BE2C (cell line): ENCODE measurements at regions not wholly inside any gene's neighbourhood (a gene's known extent, or its start where the extent isn't known, plus 50 kb on each side); places are given as distances from the start of the nearest gene placed in this dataset.

Experiments used
- DNase-seq: peaks from one replicate; pipeline ENCODE4 v3.0.0-alpha.2; 2020
- H3K27me3 ChIP-seq: fragments of 250-450 bp; sonication (Bioruptor Pico); 2 replicates; pipeline ENCODE4 v1.5.1; 2020; ENCODE audit warnings: mild to moderate bottlenecking
- H3K36me3 ChIP-seq: fragments of 250-450 bp; sonication (Bioruptor Pico); 2 replicates; pipeline ENCODE4 v1.5.1; 2020; ENCODE audit warnings: mild to moderate bottlenecking
- H3K4me1 ChIP-seq: fragments of 250-450 bp; sonication (Bioruptor Pico); 2 replicates; pipeline ENCODE4 v1.5.1; 2020
- H3K4me3 ChIP-seq: 2 replicates; pipeline ENCODE4 v1.5.1; 2011; ENCODE audit warnings: low read depth, low read length
- H3K9me3 ChIP-seq: fragments of 250-450 bp; sonication (Bioruptor Pico); 2 replicates; pipeline ENCODE4 v1.5.1; 2020
- CTCF ChIP-seq: IDR thresholded peaks from 2 replicates; pipeline ENCODE4 v1.5.1; 2012; ENCODE audit warnings: mild to moderate bottlenecking, low read depth, low read length

- TF ChIP-seq CTCF: no peak
- no peak for DNase-seq
- no peaks in the 10 kb centered on the region for H3K4me1 ChIP-seq
- H3K36me3 ChIP-seq: no peaks in the 10 kb centered on the region
- no peaks in the 10 kb centered on the region for H3K9me3 ChIP-seq
- H3K4me3 ChIP-seq: no peak overlapping the region
- no peaks in the 10 kb centered on the region for H3K27me3 ChIP-seq
Observed at GRCh38 chr2:17125989-17126620, 392.1 kb downstream of the RAD51AP2 start.

DNA sequence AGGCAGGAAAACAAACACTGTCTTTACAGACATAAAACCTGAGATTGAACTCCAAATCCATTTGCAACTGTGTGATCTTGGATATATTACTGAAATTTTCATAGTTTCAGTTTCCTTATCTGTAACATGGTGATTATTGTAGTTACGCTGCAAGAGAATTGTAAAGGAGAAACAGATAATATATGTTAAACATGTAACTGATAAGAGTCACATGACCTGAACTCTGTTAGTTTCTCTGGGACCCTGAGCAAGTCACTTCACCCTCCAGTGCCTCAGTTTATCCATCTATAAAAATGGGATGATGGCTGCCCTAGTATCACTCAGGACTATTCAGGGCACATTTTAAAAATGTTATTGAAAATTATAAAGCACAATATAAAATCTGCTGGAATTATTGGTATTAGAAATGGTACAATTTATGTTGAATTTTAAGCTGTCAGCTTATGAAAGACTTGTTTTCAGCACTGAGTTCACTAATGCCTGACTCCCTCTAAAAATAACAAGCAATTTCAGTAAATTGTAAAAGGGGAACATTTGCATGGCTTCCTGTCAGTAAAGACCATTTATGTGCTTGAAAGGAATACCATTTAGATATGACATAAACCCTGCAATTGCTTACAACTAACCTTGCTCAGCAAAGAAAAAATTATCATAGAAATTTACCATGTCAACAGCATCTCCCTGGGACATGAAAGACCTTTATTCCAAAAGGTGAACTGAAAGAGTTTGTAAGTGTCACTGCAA lies 393.5 kb downstream of the RAD51AP2 start:
- no peak for DNase-seq
- H3K27me3 ChIP-seq: no peaks in the 10 kb centered on the region
- H3K4me3 ChIP-seq: no peak overlapping the region
- no peaks in the 10 kb centered on the region for H3K4me1 ChIP-seq
- H3K9me3 ChIP-seq: no peaks in the 10 kb centered on the region
- no peak for TF ChIP-seq CTCF
- no peaks in the 10 kb centered on the region for H3K36me3 ChIP-seq

GRCh38 chr2:17122887-17123501 lies 395.2 kb downstream of the RAD51AP2 start:
- Histone ChIP-seq H3K36me3 (no peaks in the 10 kb centered on the region), H3K4me3 (no peak overlapping the region), H3K27me3 (no peaks in the 10 kb centered on the region), H3K9me3 (no peaks in the 10 kb centered on the region), H3K4me1 (no peaks in the 10 kb centered on the region)
- no peak for DNase-seq
- TF ChIP-seq CTCF: no peak

- no peak for TF ChIP-seq CTCF
- Histone ChIP-seq H3K9me3 (no peaks in the 10 kb centered on the region), H3K27me3 (no peaks in the 10 kb centered on the region), H3K4me3 (no peak overlapping the region), H3K4me1 (no peaks in the 10 kb centered on the region), H3K36me3 (no peaks in the 10 kb centered on the region)
- DNase-seq: no peak
Observed at GRCh38 chr2:17115466-17115865, 402.8 kb downstream of the RAD51AP2 start.

GRCh38 chr2:17115042-17115441 lies 403.2 kb downstream of the RAD51AP2 start:
- H3K36me3 ChIP-seq: no peaks in the 10 kb centered on the region
- no peaks in the 10 kb centered on the region for H3K9me3 ChIP-seq
- H3K4me1 ChIP-seq: no peaks in the 10 kb centered on the region
- no peak for TF ChIP-seq CTCF
- DNase-seq: no peak
- H3K27me3 ChIP-seq: no peaks in the 10 kb centered on the region
- no peak overlapping the region for H3K4me3 ChIP-seq

DNA sequence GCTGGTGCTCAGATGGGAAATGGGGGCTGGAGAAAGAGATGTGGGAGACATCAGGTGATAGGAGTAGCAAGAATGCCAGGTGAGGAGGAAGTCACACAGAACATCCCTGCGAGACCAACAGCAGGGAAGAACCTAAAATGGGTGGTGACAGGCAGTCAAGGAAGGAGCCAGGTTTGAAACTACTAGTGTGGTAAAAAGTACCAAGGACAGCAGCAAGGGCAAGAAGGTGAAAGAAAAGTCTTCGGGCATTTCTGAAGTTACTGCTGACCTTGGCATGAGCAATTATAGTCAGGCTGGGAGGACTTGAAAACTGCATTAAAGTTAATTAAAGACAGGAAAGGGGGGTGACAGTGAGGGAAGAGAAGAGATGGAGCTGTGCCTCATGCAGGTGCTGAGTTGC lies 410.4 kb downstream of the RAD51AP2 start:
- TF ChIP-seq CTCF: no peak
- Histone ChIP-seq H3K27me3 (no peaks in the 10 kb centered on the region), H3K9me3 (no peaks in the 10 kb centered on the region), H3K4me3 (no peak overlapping the region), H3K4me1 (no peaks in the 10 kb centered on the region), H3K36me3 (no peaks in the 10 kb centered on the region)
- DNase-seq: no peak
